ENCODE measurements at regions not wholly inside any gene's neighbourhood (a gene's known extent, or its start where the extent isn't known, plus 50 kb on each side); places are given as distances from the start of the nearest gene placed in this dataset.

GRCh38 chr1:238257018-238257621 is 366.4 kb upstream of the ZP4 start:
- intact Hi-C loops (cut with DNase I), result no loop called here
- Histone ChIP-seq H3K36me3 (no peaks in the 10 kb centered on the region), H3K27ac (no peak overlapping the region), H3K4me3 (no peak overlapping the region), H3K9me3 (no peaks in the 10 kb centered on the region), H3K4me1 (no peaks in the 10 kb centered on the region), H3K27me3 (no peaks in the 10 kb centered on the region)
- TF ChIP-seq POLR2A (IDR thresholded peaks at IDR 0.05) (no peak), CTCF (IDR thresholded peaks at IDR 0.05) (no peak), POLR2AphosphoS5 (IDR thresholded peaks at IDR 0.05; ENCODE audit: insufficient read depth in 1 of 2, low read depth in 1 of 2) (no peak)
- DNase-seq (ENCODE audit: extremely low spot score in 2 of 2), result no peak

- no peaks in the 10 kb centered on the region for H3K9me3 ChIP-seq
- TF ChIP-seq CTCF (IDR thresholded peaks at IDR 0.05), result no peak
- TF ChIP-seq POLR2AphosphoS5 (IDR thresholded peaks at IDR 0.05; ENCODE audit: insufficient read depth in 1 of 2, low read depth in 1 of 2), result no peak
- no peak for TF ChIP-seq POLR2A (IDR thresholded peaks at IDR 0.05)
- no peaks in the 10 kb centered on the region for H3K36me3 ChIP-seq
- no peak overlapping the region for H3K27ac ChIP-seq
- H3K4me1 ChIP-seq, result no peaks in the 10 kb centered on the region
- no peak for DNase-seq (ENCODE audit: extremely low spot score in 2 of 2)
- intact Hi-C loops (cut with DNase I), result no loop called here
- H3K27me3 ChIP-seq, result no peaks in the 10 kb centered on the region
- no peak overlapping the region for H3K4me3 ChIP-seq
These were observed 364.2 kb upstream of the ZP4 start for GRCh38 chr1:238254935-238255334.

- TF ChIP-seq CTCF (IDR thresholded peaks at IDR 0.05), result no peak
- TF ChIP-seq POLR2AphosphoS5 (IDR thresholded peaks at IDR 0.05; ENCODE audit: insufficient read depth in 1 of 2, low read depth in 1 of 2), result no peak
- no peak for TF ChIP-seq POLR2A (IDR thresholded peaks at IDR 0.05)
- Histone ChIP-seq H3K4me1 (no peaks in the 10 kb centered on the region), H3K36me3 (no peaks in the 10 kb centered on the region), H3K27ac (no peak overlapping the region), H3K4me3 (no peak overlapping the region), H3K9me3 (no peaks in the 10 kb centered on the region), H3K27me3 (no peaks in the 10 kb centered on the region)
- intact Hi-C loops (cut with DNase I), result no loop called here
- no peak for DNase-seq (ENCODE audit: extremely low spot score in 2 of 2)
These were observed 361.5 kb upstream of the ZP4 start for GRCh38 chr1:238252033-238252802.

GRCh38 chr1:238248356-238248755 is 357.6 kb upstream of the ZP4 start:
- intact Hi-C loops (cut with DNase I), result no loop called here
- TF ChIP-seq POLR2A (IDR thresholded peaks at IDR 0.05) (no peak), POLR2AphosphoS5 (IDR thresholded peaks at IDR 0.05; ENCODE audit: insufficient read depth in 1 of 2, low read depth in 1 of 2) (no peak), CTCF (IDR thresholded peaks at IDR 0.05) (no peak)

GRCh38 chr1:238242181-238242580 is 351.5 kb upstream of the ZP4 start:
- no peak for DNase-seq (ENCODE audit: extremely low spot score in 2 of 2)
- Histone ChIP-seq H3K9me3 (no peaks in the 10 kb centered on the region), H3K36me3 (no peaks in the 10 kb centered on the region), H3K27me3 (no peaks in the 10 kb centered on the region), H3K4me3 (no peak overlapping the region), H3K4me1 (no peaks in the 10 kb centered on the region), H3K27ac (no peak overlapping the region)
- TF ChIP-seq POLR2AphosphoS5 (IDR thresholded peaks at IDR 0.05; ENCODE audit: insufficient read depth in 1 of 2, low read depth in 1 of 2) (no peak), CTCF (IDR thresholded peaks at IDR 0.05) (no peak), POLR2A (IDR thresholded peaks at IDR 0.05) (no peak)
- intact Hi-C loops (cut with DNase I), result no loop called here

More at GRCh38 chr1:238248356-238248755, 357.6 kb upstream of the ZP4 start:
- H3K27ac ChIP-seq, result no peak overlapping the region
- H3K4me3 ChIP-seq, result no peak overlapping the region
- no peaks in the 10 kb centered on the region for H3K36me3 ChIP-seq
- no peaks in the 10 kb centered on the region for H3K9me3 ChIP-seq
- no peak for DNase-seq (ENCODE audit: extremely low spot score in 2 of 2)
- no peaks in the 10 kb centered on the region for H3K4me1 ChIP-seq
- no peaks in the 10 kb centered on the region for H3K27me3 ChIP-seq

Data from vagina (tissue), 2 donors.